T-cell (primary cell): ENCODE measurements at regions not wholly inside any gene's neighbourhood (a gene's known extent, or its start where the extent isn't known, plus 50 kb on each side); places are given as distances from the start of the nearest gene placed in this dataset.

Source experiments
- ATAC-seq, 4 experiments: fragments of 200-7000 bp in 3 of 4; fragments of 150-1000 bp in 1 of 4; cut with Tn5 transposase; replicated peaks in 1 of 4; 1 replicate in 3 of 4; 2 replicates in 1 of 4; pipeline ENCODE4 v1.10.0; 2021; ENCODE audit warnings: moderate library complexity in 3 of 4, mild to moderate bottlenecking in 2 of 4, moderate number of reproducible peaks in 1 of 4
- CTCF ChIA-PET, 2 donors: fragments of 300-600 bp; sonication (Branson Sonifier 250); formaldehyde crosslinking; loops; one replicate each; lab custom pipeline; 2022; ENCODE audit warnings: antibody characterized with exemption in 2 of 2; lab: Charles Lee
- POLR2A ChIA-PET, 2 donors: fragments of 300-600 bp; sonication (Branson Sonifier 250); formaldehyde crosslinking; loops; one replicate each; lab custom pipeline; 2022; ENCODE audit warnings: antibody characterized with exemption in 2 of 2; lab: Charles Lee
- DNase-seq, 35 experiments: peaks; one replicate each; pipeline versions ENCODE4 v3.0.0 to v3.0.0-alpha.2; 2013 to 2023
- H3K27ac ChIP-seq: one replicate; pipeline ENCODE4 v1.5.1; 2013; ENCODE audit warnings: low read length
- H3K27me3 ChIP-seq, 2 experiments: replicated peaks in 1 of 2; 1 replicate in 1 of 2; 2 replicates in 1 of 2; pipeline versions ENCODE4 v1.6.1 to v1.7.0; 2013; ENCODE audit warnings: low read length in 1 of 2, mixed read lengths in 1 of 2; ENCODE audit not compliant: control insufficient read depth in 2 of 2, insufficient read depth in 2 of 2; ENCODE audit errors: extremely low read depth in 1 of 2
- H3K36me3 ChIP-seq, 2 donors: 1 replicate in 1 of 2; 2 replicates in 1 of 2; pipeline versions ENCODE4 v1.6.1 to v1.7.0; 2013; ENCODE audit warnings: low read length in 1 of 2; ENCODE audit not compliant: control insufficient read depth in 2 of 2, insufficient read depth in 1 of 2; ENCODE audit errors: extremely low read depth in 1 of 2
- H3K4me1 ChIP-seq, 2 experiments: 1 replicate in 1 of 2; 2 replicates in 1 of 2; pipeline versions ENCODE4 v1.6.1 to v1.7.0; 2013; ENCODE audit warnings: low read length in 2 of 2, mixed read lengths in 1 of 2; ENCODE audit not compliant: insufficient read depth in 2 of 2, control insufficient read depth in 1 of 2; ENCODE audit errors: extremely low read depth in 1 of 2
- H3K4me3 ChIP-seq, 2 donors: 1 replicate in 1 of 2; 2 replicates in 1 of 2; pipeline versions ENCODE4 v1.5.1 to v1.7.0; 2013; ENCODE audit warnings: mild to moderate bottlenecking in 2 of 2, low read length in 1 of 2, moderate library complexity in 1 of 2; ENCODE audit not compliant: control insufficient read depth in 1 of 2; ENCODE audit errors: extremely low read depth in 1 of 2
- H3K9me3 ChIP-seq: 2 replicates; pipeline ENCODE4 v1.7.0; 2013
- H3K27ac Mint-ChIP-seq, 2 donors: one replicate each; pipeline ENCODE4 v1.8.0; 2020 to 2021; ENCODE audit warnings: mild to moderate bottlenecking in 2 of 2, mixed read lengths in 2 of 2
- H3K27me3 Mint-ChIP-seq, 2 donors: one replicate each; pipeline ENCODE4 v1.8.0; 2021 to 2022; ENCODE audit warnings: mixed read lengths in 2 of 2
- H3K36me3 Mint-ChIP-seq: one replicate; pipeline ENCODE4 v1.8.0; 2021; ENCODE audit warnings: mixed read lengths
- H3K4me1 Mint-ChIP-seq, 3 donors: one replicate each; pipeline ENCODE4 v1.8.0; 2020 to 2022; ENCODE audit warnings: mixed read lengths in 3 of 3, mild to moderate bottlenecking in 1 of 3
- H3K4me3 Mint-ChIP-seq, 3 donors: one replicate each; pipeline ENCODE4 v1.8.0; 2020 to 2022; ENCODE audit warnings: mild to moderate bottlenecking in 3 of 3, mixed read lengths in 3 of 3, moderate library complexity in 3 of 3
- H3K9me3 Mint-ChIP-seq, 3 donors: one replicate each; pipeline ENCODE4 v1.8.0; 2020 to 2022; ENCODE audit warnings: mixed read lengths in 3 of 3
- WGBS: methylation state at CpG from one replicate; pipeline ENCODE4 v1.1.5; 2013; ENCODE audit warnings: missing lambda C conversion rate; ENCODE audit not compliant: insufficient coverage; 5-methylcytosine and 5-hydroxymethylcytosine counted together

DNA sequence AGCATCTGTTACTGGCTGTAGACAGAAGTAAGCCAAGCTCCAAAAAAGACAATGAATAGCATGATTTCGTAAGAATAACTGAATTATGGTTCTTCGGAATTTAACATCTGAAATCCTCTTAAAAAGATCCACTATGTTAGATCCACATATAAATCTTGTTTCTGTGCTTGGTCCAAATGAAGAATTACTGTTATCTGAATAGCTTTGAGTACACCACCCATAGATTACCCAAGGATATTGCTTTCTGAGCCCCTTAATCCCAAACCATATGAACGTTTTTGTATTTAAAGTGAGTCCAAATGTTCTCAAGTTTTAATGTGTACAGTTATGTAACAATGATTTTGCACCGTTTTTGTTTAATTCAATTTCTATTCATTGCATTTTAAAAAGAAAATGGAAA lies 124.9 kb downstream of the DSC3 start:
- H3K36me3 Mint-ChIP-seq, result no peaks in the 10 kb centered on the region
- Histone ChIP-seq H3K27ac (no peak overlapping the region), H3K27me3 (no peaks in the 10 kb centered on the region), H3K4me3 (no peak overlapping the region), H3K4me1 (no peaks in the 10 kb centered on the region), H3K36me3 (no peaks in the 10 kb centered on the region), H3K9me3 (no peaks in the 10 kb centered on the region)
- DNase-seq (no peak), ATAC-seq (no peak)
- peaks cover 8 to 18% (median 16%) of the 10 kb centered on the region in 3 donors for H3K9me3 Mint-ChIP-seq
- no peak overlapping the region for H3K27ac Mint-ChIP-seq
- WGBS, result no CpG with 5 or more reads among the region's 4 CpGs
- ChIA-PET POLR2A (no interaction called here), CTCF (no interaction called here)
- H3K4me1 Mint-ChIP-seq, result no peaks in the 10 kb centered on the region
- H3K27me3 Mint-ChIP-seq, result no peaks in the 10 kb centered on the region
- H3K4me3 Mint-ChIP-seq, result no peak overlapping the region

DNA sequence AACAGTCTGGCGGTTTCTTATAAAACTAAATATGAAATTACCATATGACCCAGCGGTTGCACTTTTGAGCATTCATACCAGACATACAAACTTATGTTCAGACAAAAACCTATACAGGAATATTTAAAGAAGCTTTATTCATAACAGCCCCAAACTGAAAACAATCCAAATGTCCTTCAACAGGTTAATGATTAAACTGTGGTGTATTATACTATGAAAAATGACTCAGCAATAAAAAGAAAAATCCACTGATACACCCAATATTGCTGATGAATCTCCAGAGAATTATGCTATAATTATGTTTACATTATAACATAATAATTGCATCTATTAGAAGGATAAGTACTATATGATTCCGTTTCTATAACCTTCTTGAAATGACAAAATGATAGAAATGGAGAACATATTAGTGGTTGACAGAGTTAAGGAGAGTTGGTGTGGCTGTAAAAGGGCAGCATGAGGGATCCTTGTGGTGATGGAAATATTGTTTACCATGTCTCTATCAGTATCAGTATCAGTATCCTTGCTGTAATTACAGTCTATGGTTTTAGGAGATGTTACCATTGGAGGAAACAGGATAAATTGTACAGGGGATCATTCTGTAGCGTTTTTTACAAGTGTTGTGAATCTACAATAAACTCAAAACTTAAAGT lies 127.1 kb downstream of the DSC3 start:
- peaks cover 4 to 8% (median 8%) of the 10 kb centered on the region in 3 donors for H3K9me3 Mint-ChIP-seq
- POLR2A ChIA-PET, result no interaction called here

GRCh38 chr18:30908381-30908780 lies 134.2 kb downstream of the DSC3 start:
- H3K27ac Mint-ChIP-seq, result no peak overlapping the region
- ChIA-PET CTCF (interaction anchor here in 1 of 2 donors (0.5 kb wide), 1 partner anchor 218 kb away, joined by 3 read pairs; no protein-coding TSS in a partner anchor), POLR2A (no interaction called here)
- H3K4me3 Mint-ChIP-seq, result no peak overlapping the region
- Histone ChIP-seq H3K4me1 (no peaks in the 10 kb centered on the region), H3K36me3 (no peaks in the 10 kb centered on the region), H3K9me3 (no peaks in the 10 kb centered on the region), H3K27me3 (no peaks in the 10 kb centered on the region), H3K4me3 (no peak overlapping the region), H3K27ac (no peak overlapping the region)
- ATAC-seq (no peak), DNase-seq (no peak)
- no peaks in the 10 kb centered on the region for H3K27me3 Mint-ChIP-seq
- no peaks in the 10 kb centered on the region for H3K4me1 Mint-ChIP-seq
- no peaks in the 10 kb centered on the region for H3K36me3 Mint-ChIP-seq
- H3K9me3 Mint-ChIP-seq, result peaks cover 9 to 22% (median 21%) of the 10 kb centered on the region in 3 donors
- WGBS, result no CpG with 5 or more reads among the region's 1 CpG

More for the DNA sequence above, 127.1 kb downstream of the DSC3 start:
- H3K4me1 Mint-ChIP-seq, result no peaks in the 10 kb centered on the region
- H3K27me3 Mint-ChIP-seq, result no peaks in the 10 kb centered on the region
- no peaks in the 10 kb centered on the region for H3K4me1 ChIP-seq
- no peaks in the 10 kb centered on the region for H3K36me3 Mint-ChIP-seq
- CTCF ChIA-PET, result no interaction called here
- H3K9me3 ChIP-seq, result no peaks in the 10 kb centered on the region
- H3K36me3 ChIP-seq, result no peaks in the 10 kb centered on the region
- H3K27ac Mint-ChIP-seq, result no peak overlapping the region
- H3K4me3 ChIP-seq, result no peak overlapping the region
- no peaks in the 10 kb centered on the region for H3K27me3 ChIP-seq
- no peak for DNase-seq
- no peak overlapping the region for H3K27ac ChIP-seq
- no CpG with 5 or more reads among the region's 4 CpGs for WGBS
- no peak overlapping the region for H3K4me3 Mint-ChIP-seq
- no peak for ATAC-seq

DNA sequence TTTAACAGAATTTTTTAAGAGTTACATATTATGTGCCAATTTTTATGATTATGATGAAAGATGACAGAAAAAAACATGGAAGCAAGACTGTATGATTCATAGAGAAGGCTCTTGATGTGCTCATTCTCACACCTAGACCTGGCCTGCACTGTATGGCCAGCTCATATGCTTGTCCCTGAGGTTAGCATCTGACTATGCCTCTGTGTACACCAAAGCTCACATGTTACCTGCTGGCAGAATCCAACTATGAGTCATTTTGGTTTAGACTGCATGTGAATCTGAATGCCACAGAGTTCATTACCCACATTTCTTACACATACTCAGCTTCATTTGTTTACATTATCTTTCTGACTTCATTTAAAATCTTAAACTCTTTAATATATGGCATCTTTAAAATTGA lies 139.0 kb downstream of the DSC3 start:
- H3K27me3 Mint-ChIP-seq, result no peaks in the 10 kb centered on the region
- no peaks in the 10 kb centered on the region for H3K4me1 ChIP-seq
- H3K4me1 Mint-ChIP-seq, result no peaks in the 10 kb centered on the region
- H3K36me3 ChIP-seq, result no peaks in the 10 kb centered on the region
- no peak overlapping the region for H3K27ac Mint-ChIP-seq
- ChIA-PET POLR2A (no interaction called here), CTCF (no interaction called here)
- ATAC-seq (no peak), DNase-seq (no peak)
- H3K4me3 Mint-ChIP-seq, result no peak overlapping the region
- no peak overlapping the region for H3K27ac ChIP-seq
- no peaks in the 10 kb centered on the region for H3K36me3 Mint-ChIP-seq
- no peaks in the 10 kb centered on the region for H3K9me3 ChIP-seq
- H3K27me3 ChIP-seq, result no peaks in the 10 kb centered on the region
- H3K4me3 ChIP-seq, result no peak overlapping the region
- H3K9me3 Mint-ChIP-seq, result peaks cover 4 to 28% (median 16%) of the 10 kb centered on the region in 3 donors

GRCh38 chr18:30889519-30890301 lies 152.8 kb downstream of the DSC3 start:
- H3K27ac Mint-ChIP-seq, result no peak overlapping the region
- peaks cover 0 to 15% (median 3%) of the 10 kb centered on the region in 3 donors for H3K9me3 Mint-ChIP-seq
- Histone ChIP-seq H3K27ac (no peak overlapping the region), H3K4me1 (no peaks in the 10 kb centered on the region), H3K27me3 (no peaks in the 10 kb centered on the region), H3K9me3 (no peaks in the 10 kb centered on the region), H3K4me3 (no peak overlapping the region), H3K36me3 (no peaks in the 10 kb centered on the region)
- no peak overlapping the region for H3K4me3 Mint-ChIP-seq
- H3K4me1 Mint-ChIP-seq, result no peaks in the 10 kb centered on the region
- POLR2A ChIA-PET, result no interaction called here
- no peaks in the 10 kb centered on the region for H3K27me3 Mint-ChIP-seq
- DNase-seq, result no peak
- no peak for ATAC-seq
- WGBS, result 33% methylated on average over 2 of the region's 5 CpGs
- no peaks in the 10 kb centered on the region for H3K36me3 Mint-ChIP-seq
- CTCF ChIA-PET, result interaction anchor here in 1 of 2 donors (0.6 kb wide), 1 partner anchor 347 kb away, joined by 3 read pairs; no protein-coding TSS in a partner anchor

DNA sequence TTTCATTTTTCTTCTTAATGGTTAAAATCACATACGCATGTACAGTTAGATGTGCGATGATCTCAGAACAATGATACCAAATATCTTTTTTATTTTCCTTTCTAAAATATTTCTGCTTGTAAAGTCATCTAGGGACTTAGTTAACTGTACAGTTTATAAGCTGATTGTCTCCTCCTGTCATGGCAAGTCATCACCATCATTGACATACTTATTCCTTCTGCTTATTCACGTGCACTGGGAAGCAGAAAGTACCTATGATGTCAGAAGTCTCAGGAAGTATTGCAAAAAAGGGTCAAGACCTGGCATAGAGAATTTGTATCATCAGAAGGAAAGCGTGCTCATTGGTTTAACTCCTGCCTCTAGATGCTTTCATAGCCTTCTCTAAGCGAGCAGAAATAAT lies 154.2 kb downstream of the DSC3 start:
- Histone ChIP-seq H3K27me3 (no peaks in the 10 kb centered on the region), H3K4me3 (no peak overlapping the region), H3K9me3 (no peaks in the 10 kb centered on the region), H3K4me1 (no peaks in the 10 kb centered on the region), H3K36me3 (no peaks in the 10 kb centered on the region), H3K27ac (no peak overlapping the region)
- ChIA-PET CTCF (no interaction called here), POLR2A (no interaction called here)
- Mint-ChIP-seq H3K9me3 (peaks cover 0 to 15% (median 3%) of the 10 kb centered on the region in 3 donors), H3K27ac (no peak overlapping the region), H3K4me1 (no peaks in the 10 kb centered on the region), H3K27me3 (no peaks in the 10 kb centered on the region), H3K4me3 (no peak overlapping the region), H3K36me3 (no peaks in the 10 kb centered on the region)
- DNase-seq (no peak), ATAC-seq (no peak)
- 50% methylated on average over 3 of the region's 5 CpGs for WGBS
